Islet of Langerhans (tissue), 1 donor: ENCODE measurements at regions not wholly inside any gene's neighbourhood (a gene's known extent, or its start where the extent isn't known, plus 50 kb on each side); places are given as distances from the start of the nearest gene placed in this dataset.

Experiments used
- FAIRE-seq: peaks from one replicate; lab custom pipeline; 2011; peaks lifted over from hg19 to GRCh38; lab: Jason Lieb, UNC

DNA sequence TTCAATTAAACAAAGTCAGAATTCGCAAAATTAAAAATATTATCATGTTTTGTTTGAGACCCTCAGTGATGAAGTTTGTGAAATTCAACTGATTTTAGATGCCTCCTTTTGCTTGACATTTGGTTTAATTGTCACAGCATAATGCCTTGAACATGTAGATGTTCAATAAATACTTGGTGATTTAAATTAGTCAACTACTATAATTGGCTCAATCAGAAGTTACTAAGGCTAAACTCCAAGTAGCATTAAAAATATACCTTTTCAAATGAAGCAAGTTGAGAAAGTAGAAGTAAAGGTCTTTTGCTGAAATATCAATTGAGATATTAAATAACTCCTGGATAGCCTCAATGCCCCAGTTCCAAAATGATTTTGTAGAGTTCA lies 145.8 kb upstream of the AKIRIN2 start:
- no peak for FAIRE-seq

DNA sequence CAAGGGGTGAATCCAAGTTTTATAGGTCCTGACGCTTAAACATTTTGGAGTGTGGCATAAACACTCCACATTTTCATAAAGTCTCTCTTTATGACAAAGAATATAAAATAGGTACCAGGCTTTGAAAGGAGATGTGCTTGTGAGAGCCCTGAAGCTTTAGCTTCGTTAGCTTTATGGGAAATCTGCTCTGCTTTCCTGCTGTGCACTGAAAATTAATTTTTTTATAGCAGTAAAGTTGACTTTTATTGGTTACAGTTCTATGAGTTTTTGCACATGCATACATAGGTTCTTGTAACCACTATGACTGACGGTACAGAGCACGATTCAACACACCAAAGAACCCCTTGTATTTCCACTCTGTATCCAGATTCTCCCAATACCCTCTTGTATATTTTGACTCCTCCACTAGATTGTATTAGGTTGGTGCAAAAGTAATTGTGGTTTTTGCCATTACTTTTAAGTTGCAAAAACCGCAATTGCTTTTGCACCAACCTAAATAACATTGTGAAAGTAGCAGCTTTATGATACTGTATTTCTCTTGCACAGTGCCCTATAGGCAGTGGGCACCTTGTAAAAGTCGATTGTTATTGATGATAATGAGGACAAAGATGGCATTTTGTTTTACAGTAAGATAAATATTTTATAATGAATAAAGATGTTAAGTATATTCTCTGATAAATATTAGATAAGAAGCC lies 145.2 kb upstream of the AKIRIN2 start:
- no peak for FAIRE-seq

DNA sequence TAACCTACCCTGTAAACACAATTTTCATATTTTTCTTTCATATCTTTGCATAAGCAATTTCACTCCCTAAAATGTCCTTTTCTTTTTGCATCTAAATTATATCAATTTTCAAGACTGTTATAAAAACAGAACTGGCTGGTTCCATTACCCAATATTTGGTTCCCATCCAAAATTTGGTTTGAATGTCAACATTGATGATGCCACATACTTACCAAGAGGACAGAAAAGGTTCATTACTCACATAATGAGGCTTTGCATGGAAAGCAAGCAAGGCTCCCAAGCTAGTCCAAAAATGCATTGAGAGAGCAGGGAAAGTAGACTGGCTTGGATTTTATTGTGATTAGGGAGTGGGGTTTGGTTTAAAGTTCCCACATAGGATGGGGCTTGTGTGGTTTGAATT lies 144.4 kb upstream of the AKIRIN2 start:
- no peak for FAIRE-seq

DNA sequence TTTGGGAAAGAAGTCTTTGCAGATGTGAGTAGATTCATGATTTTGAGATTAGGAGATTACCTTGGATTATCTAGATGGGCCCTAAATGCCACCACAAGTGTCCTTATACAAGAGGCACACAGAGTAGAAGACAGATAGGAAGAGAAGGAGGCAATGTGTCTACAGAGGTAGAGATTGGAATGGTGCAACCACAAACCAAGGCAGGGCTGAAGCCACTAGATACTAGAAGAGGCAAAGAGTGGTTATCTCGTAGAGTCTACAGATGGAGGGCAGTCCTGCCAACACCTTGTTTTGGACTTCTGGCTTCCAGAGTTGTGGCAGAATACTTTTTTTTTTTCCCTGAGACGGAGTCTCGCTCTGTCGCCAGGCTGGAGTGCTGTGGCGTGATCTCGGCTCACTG lies 138.3 kb upstream of the AKIRIN2 start:
- FAIRE-seq = no peak

DNA sequence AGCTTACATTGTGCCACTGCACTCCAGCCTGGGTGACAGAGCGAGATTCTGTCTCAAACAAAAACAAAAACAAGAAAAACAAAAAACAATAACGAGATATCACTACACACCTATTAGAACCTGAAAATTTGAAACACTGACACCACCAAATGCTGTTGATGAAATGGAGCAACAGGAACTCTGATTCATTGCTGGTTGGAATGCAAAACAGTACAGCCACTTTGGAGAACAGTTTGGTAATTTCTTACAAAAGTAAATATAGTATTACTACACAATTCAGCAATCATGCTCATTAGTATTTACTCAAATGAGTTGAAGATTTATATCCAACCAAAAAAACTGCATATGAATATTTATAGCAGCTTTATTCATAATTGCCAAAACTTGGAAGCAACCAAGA lies 135.8 kb upstream of the AKIRIN2 start:
- no peak for FAIRE-seq

DNA sequence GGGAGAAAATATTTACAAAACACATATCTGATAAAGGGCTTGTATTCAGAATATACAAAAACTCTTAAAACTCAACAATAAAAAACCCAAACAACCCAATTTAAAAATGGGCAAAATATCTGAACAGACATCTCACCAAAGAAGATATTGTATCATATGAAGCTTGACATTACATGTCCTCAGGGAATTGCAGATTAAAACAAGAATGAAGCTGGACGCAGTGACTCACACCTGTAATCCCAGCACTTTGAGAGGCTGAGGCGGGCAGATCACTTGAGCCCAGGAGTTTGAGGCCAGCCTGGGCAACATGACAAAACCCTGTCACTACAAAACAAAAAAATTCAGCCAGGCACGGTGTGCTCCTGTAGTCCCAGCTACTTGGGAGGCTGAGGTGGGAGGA lies 135.4 kb upstream of the AKIRIN2 start:
- no peak for FAIRE-seq

DNA sequence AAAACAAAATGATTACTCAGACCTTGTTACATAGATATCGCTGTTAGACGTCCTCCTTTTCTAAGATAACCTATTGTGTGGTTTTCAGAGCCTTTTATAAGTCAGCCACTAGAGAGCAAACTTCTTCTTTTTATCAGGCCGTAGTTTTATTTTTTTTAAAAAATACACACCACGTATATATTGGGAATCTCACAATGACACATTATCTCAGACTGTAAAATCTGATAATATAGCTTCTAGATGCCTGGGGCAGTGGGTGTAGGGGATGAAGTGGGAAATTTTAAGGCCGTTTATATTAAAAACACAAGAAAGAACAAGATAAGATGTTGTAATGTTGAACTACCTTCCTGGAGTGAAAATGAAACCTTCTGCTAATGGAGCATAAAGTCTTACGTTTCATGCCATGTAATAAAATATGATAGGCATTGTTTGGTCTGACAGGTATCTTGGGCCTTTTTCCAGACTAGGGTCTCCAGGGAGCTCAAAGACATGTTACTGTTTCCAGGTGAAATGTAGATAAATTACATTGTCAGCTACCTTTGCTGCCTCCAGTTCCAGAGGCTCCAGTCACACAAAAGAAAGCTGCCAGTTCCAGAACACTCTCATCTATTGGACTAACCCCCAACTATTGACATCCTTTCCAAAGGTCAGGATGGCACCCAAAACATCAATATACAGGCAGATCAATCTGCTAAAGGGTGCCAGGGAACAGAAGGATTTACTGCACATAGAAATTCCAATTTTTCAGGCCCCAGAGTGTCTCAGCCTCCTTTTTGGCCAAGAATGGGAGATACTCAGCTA lies 130.2 kb upstream of the AKIRIN2 start:
- peak; percentile 98 for FAIRE-seq

DNA sequence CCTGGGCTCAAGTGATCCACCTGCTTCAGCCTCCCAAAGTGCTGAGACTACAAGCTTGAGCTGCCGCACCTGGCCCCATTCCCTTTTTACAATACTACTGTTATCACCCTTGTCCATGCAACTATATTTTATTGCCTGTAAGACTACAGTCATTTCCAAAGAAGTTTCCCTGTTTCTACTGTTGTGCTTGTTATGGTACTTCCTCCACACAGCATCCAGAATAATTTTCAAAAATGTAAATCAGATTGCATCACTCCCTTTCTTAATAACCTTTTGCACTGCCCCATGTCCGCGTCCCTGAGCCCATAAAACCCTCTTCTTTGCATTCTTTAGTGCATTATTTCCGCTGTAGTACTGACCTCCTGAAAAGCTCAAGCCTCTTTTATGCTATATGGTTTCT lies 128.9 kb upstream of the AKIRIN2 start:
- FAIRE-seq = no peak

DNA sequence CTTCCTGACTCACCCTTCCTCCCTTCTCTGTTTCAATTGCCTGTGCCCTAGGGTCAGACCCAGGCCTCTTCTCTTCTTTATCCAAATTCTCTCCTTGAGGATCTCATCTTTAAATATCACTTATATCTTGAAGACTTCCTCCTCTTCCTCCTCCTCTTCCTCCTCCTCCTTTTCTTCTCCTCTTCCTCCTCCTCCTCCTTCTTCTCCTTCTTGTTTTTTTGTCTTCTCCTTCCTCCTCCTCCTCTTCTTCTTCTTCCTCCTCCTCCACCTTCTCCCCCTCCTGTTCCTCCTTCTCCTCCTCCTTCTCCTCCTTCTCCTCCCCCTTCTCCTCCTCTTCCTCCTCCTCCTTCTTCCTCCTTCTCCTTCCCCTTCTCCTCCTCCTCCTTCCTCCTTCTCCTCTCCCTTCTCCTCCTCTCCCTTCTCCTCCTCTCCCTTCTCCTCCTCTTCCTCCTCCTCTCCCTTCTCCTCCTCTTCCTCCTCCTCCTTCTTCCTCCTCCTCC lies 127.6 kb upstream of the AKIRIN2 start:
- FAIRE-seq = no peak

DNA sequence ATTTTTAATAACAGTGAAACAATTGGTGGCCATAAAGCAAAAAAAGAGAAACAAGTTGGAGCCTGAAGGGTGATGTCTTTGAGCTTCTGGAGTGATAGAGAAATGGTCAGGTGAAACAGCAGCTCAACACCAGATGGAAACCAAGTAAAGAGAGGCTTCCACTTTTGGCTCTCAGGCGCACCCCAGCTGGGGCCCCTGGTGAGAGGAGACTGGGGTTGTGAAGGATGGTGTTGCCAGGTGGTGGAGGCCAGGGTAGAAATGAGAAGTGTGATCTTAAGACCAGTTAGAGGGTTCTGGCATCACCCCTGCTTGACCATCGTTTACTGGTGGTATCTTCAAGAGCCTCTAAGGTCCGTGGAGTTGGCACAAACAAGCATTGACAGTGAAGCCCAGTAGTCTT lies 126.0 kb upstream of the AKIRIN2 start:
- FAIRE-seq = no peak

DNA sequence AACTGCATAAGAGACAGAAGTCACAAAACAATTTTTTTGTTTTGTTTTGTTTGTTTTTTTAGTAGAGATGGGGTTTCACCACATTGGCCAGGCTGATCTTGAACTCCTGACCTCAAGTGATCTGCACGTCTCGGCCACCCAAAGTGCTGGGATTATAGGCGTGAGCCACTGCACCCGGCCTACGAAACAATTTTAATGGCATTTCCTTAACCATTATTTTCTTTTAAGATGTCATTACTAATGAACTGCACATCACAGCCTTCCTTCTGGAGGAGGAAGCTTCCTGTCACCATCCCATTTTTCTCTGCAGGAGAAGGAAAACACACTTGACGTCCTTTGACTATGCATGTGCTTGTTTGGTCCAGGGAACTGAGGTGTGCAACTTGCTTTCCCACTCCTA lies 125.3 kb upstream of the AKIRIN2 start:
- FAIRE-seq = no peak

DNA sequence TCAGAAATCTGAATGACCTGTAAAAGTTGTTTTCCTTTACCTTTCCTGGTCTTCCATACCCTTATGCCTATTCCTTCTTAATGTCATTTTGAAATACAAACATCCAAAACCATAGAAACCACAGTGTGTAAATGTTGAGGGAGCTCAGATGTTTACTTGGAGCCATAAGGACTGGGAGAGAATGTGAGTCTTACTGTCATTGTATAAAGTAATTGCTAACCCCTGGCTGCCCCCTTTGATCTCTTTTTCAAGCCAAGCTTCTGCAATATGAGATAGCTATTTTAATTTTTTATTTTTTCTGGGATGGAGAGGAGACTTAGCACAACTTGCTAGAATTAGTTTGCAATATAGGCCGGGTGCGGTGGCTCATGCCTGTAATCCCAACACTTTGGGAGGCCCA lies 124.4 kb upstream of the AKIRIN2 start:
- no peak for FAIRE-seq

DNA sequence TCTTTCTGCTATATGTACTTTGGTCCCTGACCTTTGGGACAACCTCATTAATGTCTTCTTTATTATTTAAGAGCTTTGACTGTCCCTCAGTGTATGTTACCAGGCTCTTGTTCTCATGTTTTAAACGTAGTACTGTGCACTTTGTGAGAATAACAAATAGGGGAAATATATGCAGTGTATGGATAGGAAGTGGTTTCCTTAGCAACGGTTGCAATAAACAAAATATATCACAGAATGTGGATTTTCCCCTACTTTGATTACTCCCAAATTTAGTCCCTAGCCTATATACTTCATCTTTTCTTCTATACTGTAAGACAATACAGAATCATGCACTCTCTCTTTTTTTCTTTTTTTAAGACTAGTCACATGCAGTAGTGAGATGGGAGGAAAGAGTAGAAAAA lies 123.8 kb upstream of the AKIRIN2 start:
- no peak for FAIRE-seq

DNA sequence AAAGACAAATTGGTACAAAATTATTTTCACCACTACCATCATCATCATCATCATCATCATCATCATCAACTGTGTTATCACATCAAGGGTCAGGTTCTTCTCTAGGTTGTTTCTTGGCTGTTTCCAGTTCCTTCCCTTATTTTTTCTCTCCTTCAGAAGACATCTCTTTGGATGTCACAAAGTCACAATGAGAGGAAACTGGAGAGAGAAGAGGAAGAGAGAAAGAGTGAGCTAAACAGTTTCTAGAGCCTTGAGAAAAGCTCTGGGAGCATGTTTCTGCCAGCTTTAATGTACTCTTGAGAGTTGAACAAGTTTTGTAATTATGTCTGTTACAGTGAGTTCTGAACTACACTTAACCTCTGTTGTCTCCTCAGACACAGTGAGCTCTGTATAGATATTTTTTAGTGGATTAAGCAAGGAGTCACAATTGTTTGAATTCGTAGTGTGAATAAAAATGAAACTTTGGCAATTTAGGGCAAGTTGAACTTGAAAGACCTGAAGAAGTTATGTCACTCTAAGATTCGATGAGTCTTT lies 123.0 kb upstream of the AKIRIN2 start:
- FAIRE-seq = no peak

DNA sequence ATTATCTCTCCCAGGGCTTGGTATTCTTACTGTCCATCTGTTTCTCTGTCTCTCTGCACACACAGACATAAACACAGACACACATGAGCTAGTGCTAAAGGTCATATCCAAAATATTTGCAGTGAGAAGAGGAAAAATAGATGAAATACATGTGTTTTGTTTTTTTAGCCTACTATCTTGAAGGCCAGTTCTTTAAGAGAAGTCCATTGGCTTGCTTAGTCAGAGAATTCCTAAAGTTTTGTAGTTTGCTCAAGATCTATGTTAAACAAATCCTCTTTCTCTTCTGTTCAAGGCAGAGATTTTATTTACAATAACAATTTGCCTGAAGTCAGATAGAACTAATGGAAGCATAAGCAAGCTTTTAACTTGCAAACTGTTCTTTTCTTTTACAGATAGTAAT lies 120.0 kb upstream of the AKIRIN2 start:
- FAIRE-seq = no peak

DNA sequence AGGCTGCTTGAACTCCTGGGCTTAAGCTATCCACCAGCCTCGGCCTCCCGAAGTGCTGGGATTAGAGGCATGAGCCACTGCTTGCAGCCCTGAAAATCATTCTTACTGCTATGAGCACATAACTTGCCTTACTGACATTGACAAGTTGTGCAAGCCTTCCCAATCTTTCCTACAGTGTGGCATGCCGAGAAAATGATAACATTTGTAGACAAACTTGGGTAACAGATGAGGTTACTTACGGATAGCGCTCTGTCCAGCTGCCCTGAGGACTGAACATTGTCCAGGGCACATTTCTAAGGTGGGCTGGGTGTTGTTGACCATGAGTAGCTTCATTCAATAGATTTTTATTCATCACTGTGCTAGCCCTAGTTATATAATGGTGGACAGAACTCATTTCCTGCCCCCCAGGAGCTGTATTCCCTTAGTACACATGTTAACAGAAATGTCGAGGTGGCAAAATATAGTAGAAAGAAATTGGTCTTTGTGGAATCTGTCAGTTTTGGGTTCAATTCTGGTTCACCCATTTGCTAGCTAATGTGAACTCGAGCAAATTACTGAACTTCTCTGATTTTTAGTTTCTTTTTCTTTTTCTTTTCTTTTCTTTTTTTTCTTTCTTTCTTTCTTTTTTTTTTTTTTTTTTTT lies 118.4 kb upstream of the AKIRIN2 start:
- FAIRE-seq = no peak

DNA sequence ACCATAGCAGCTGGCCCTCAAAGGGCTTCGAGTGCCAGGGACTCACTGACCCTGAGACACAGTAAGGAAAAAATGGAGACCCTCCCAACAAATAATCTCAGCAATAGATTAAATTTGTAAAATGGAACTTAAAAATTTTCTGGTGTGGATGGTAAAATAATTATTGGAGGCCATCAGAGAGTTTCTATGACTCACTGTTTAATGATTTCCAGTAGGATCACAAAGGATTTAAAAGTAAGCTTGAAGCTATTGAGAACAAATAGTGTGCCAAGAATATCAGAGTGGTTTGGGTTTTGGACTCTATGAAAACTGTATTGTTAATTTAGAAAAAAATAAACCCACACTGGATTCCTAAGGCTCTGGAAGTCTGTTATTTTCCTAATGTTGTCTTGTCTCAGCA lies 115.2 kb upstream of the AKIRIN2 start:
- no peak for FAIRE-seq

DNA sequence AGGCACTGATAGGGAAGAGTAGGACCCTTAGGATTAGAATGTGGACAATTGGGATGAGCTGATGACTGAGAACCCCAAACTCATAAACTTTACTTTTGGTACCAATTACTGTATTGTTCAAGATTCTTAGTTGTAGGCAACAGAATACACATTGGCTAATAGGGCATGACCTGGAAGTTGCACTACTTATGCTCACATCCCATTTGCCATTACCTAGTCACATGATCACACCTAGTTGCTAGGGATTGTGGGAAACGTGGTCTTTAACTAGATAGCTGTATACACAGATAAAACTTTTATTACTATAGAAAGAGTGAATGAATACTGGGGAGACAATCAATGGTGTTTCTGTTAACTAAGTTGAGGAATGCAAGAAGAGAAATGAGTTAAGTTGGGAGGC lies 113.4 kb upstream of the AKIRIN2 start:
- no peak for FAIRE-seq

DNA sequence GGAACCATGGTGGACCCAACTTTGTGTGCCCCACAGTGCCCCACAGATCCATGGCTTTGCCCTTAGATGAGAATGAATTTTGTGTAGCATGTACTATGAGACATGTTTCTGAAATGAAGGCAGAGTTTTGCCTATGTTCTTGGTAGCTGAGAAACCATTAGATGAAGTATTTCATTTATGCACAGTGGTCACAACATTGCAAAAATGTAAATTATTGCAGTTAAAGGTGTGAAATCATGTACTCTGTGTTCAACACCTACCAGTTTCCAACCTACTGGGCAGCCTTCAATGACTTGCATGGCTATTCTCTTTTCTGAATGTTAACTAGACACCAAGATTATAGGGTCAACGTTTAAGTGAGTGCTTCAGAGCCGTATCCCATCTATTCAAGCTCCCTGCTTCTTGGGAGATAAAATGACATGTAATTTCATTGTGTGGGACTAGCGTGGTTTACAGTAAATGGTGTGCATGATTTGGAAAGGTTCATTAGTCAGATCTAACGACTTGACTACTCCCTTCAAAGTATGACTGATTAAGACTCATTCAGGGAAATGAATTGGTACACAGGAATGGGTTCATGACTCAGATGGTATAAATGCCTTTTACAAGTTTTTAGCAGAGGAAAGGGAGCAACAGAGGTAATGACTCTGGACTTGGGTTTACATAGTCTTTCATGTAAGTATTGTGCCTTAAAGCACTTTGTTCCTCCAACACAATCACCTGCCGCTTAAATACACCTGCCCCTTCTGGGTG lies 106.1 kb upstream of the AKIRIN2 start:
- FAIRE-seq = peak; percentile 69

DNA sequence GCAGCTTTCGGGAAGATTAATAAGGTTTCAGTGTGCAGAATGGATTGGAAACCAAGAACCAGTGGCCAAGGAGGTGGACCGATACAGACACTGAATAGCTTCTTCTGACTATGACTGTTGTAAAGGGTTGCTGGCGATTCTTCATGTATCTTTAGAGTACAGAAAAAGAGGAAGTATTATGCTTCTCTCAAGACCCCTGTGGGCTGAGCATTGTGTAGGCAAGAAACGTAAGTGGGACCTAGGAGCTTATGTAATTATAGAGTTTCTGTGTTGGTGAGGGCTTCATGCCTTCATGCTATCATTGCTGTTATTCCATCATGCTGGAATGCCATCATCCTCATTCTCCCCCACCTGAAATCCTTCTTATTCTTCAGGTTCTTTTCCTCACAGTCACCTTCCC lies 105.4 kb upstream of the AKIRIN2 start:
- no peak for FAIRE-seq

DNA sequence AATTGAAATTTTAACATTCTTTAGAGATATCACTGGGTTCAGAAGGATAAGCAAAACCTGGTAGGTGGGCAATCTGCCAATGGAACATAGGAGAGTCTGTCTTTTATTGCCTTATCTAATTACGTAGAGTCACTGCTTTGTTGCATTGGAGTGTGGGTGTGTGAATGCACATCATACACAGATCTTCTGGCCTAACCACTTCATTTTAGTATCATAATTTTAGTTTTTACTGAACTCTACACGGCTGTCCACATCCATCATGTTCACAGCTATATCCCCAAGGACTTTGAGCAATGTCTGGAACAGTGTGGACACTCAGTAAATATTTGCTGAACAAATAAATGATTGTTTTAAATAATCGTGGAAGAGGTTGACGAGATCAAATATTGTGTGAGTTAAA lies 104.6 kb upstream of the AKIRIN2 start:
- FAIRE-seq = no peak

DNA sequence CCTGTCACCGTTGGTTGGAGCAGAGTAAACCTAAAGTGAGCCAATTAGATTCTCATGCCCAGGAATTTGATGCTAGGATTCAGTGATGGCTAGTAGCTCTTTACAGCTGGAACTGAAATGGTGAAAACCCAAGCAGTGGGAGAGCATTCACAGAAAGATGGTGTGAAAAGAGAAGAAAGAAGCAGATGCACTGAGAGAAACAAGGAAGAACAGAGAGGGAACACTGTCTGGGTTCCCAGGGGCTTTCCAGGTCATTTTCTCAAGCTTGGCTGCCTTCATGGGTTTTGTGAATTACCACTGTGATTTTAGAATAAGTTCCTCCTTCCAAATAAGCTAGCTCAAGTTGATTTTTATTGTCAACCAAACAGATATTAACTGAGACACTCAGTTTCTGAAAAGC lies 104.1 kb upstream of the AKIRIN2 start:
- no peak for FAIRE-seq
